ENCODE measurements at regions not wholly inside any gene's neighbourhood (a gene's known extent, or its start where the extent isn't known, plus 50 kb on each side); places are given as distances from the start of the nearest gene placed in this dataset.

GRCh38 chr3:124277144-124277890, 285.4 kb upstream of the ROPN1 start:
- no peak for DNase-seq (ENCODE audit: missing footprints)
- intact Hi-C loops (cut with DNase I) = loop anchor here (1.0 to 5.0 kb wide), 2 partner anchors 29 to 195 kb away; no protein-coding TSS in a partner anchor
- peak; percentile 49 for ATAC-seq

GRCh38 chr3:124281453-124282316, 289.8 kb upstream of the ROPN1 start:
- no peak for DNase-seq (ENCODE audit: missing footprints)
- peak; percentile 51 for ATAC-seq
- intact Hi-C loops (cut with DNase I) = loop anchor here (1.0 to 2.0 kb wide), 2 partner anchors 249 to 265 kb away; partner anchors contain the start of gene KALRN

GRCh38 chr3:124282751-124283651, 291.1 kb upstream of the ROPN1 start:
- intact Hi-C loops (cut with DNase I) = no loop called here
- ATAC-seq = no peak
- no peak for DNase-seq (ENCODE audit: missing footprints)

GRCh38 chr3:124283652-124284023, 291.7 kb upstream of the ROPN1 start:
- DNase-seq (ENCODE audit: missing footprints) = no peak
- ATAC-seq = no peak
- intact Hi-C loops (cut with DNase I) = no loop called here

GRCh38 chr3:124288996-124289395, 297.1 kb upstream of the ROPN1 start:
- intact Hi-C loops (cut with DNase I) = no loop called here
- ATAC-seq (no peak), DNase-seq (ENCODE audit: missing footprints) (no peak)

GRCh38 chr3:124291008-124291407, 299.1 kb upstream of the ROPN1 start:
- DNase-seq (ENCODE audit: missing footprints) = no peak
- intact Hi-C loops (cut with DNase I) = no loop called here
- ATAC-seq = peak; percentile 31

GRCh38 chr3:124292329-124292728, 300.4 kb upstream of the ROPN1 start:
- DNase-seq (ENCODE audit: missing footprints) (no peak), ATAC-seq (no peak)
- intact Hi-C loops (cut with DNase I) = no loop called here

- ATAC-seq = no peak
- no peak for DNase-seq (ENCODE audit: missing footprints)
- intact Hi-C loops (cut with DNase I) = no loop called here
These were observed 301.7 kb upstream of the ROPN1 start for GRCh38 chr3:124293584-124293983.

GRCh38 chr3:124295362-124295761, 303.4 kb upstream of the ROPN1 start:
- DNase-seq (ENCODE audit: missing footprints) (no peak), ATAC-seq (no peak)
- intact Hi-C loops (cut with DNase I) = no loop called here

- no peak for ATAC-seq
- DNase-seq (ENCODE audit: missing footprints) = no peak
- intact Hi-C loops (cut with DNase I) = no loop called here
These were observed 304.5 kb upstream of the ROPN1 start for GRCh38 chr3:124296406-124296805.

- DNase-seq (ENCODE audit: missing footprints) (no peak), ATAC-seq (no peak)
- intact Hi-C loops (cut with DNase I) = no loop called here
These were observed 305.4 kb upstream of the ROPN1 start for GRCh38 chr3:124297062-124297980.

GRCh38 chr3:124298301-124298700, 306.4 kb upstream of the ROPN1 start:
- ATAC-seq (no peak), DNase-seq (ENCODE audit: missing footprints) (no peak)
- intact Hi-C loops (cut with DNase I) = no loop called here

GRCh38 chr3:124298951-124299350, 307.0 kb upstream of the ROPN1 start:
- ATAC-seq = peak; percentile 26
- DNase-seq (ENCODE audit: missing footprints) = no peak
- intact Hi-C loops (cut with DNase I) = no loop called here

- intact Hi-C loops (cut with DNase I) = no loop called here
- no peak for ATAC-seq
- no peak for DNase-seq (ENCODE audit: missing footprints)
These were observed 307.9 kb upstream of the ROPN1 start for GRCh38 chr3:124299831-124300230.

GRCh38 chr3:124300416-124300815, 308.5 kb upstream of the ROPN1 start:
- DNase-seq (ENCODE audit: missing footprints) = no peak
- intact Hi-C loops (cut with DNase I) = no loop called here
- peak; percentile 39 for ATAC-seq

- intact Hi-C loops (cut with DNase I) = no loop called here
- no peak for ATAC-seq
These were observed 311.5 kb upstream of the ROPN1 start for GRCh38 chr3:124303305-124303910.

GRCh38 chr3:124306665-124307064, 314.7 kb upstream of the ROPN1 start:
- DNase-seq (ENCODE audit: missing footprints) (no peak), ATAC-seq (no peak)
- intact Hi-C loops (cut with DNase I) = no loop called here

More at GRCh38 chr3:124303305-124303910, 311.5 kb upstream of the ROPN1 start:
- DNase-seq (ENCODE audit: missing footprints) = no peak

- intact Hi-C loops (cut with DNase I) = no loop called here
- ATAC-seq = no peak
These were observed 321.7 kb upstream of the ROPN1 start for GRCh38 chr3:124313621-124314020.

More at GRCh38 chr3:124313621-124314020, 321.7 kb upstream of the ROPN1 start:
- no peak for DNase-seq (ENCODE audit: missing footprints)
